ENCODE measurements at regions not wholly inside any gene's neighbourhood (a gene's known extent, or its start where the extent isn't known, plus 50 kb on each side); places are given as distances from the start of the nearest gene placed in this dataset.

- no peak for TF ChIP-seq CTCF (IDR thresholded peaks at IDR 0.05)
- TF ChIP-seq POLR2A (IDR thresholded peaks at IDR 0.05): no peak
- TF ChIP-seq POLR2AphosphoS5 (IDR thresholded peaks at IDR 0.05): no peak
These were observed 245.3 kb downstream of the GADD45G start for GRCh38 chr9:89850153-89850552.

All from breast epithelium (tissue), 3 donors.